ENCODE measurements at regions not wholly inside any gene's neighbourhood (a gene's known extent, or its start where the extent isn't known, plus 50 kb on each side); places are given as distances from the start of the nearest gene placed in this dataset.

- ATAC-seq (no peak), DNase-seq (ENCODE audit: low spot score) (no peak)
- no peak overlapping the region for H3K27ac Mint-ChIP-seq
- Histone ChIP-seq H3K27ac (ENCODE audit: low read depth) (no peak overlapping the region), H3K4me1 (ENCODE audit: insufficient read depth) (no peaks in the 10 kb centered on the region), H3K9me2 (ENCODE audit: insufficient read depth) (0 out of 2 replicates have a peak, but pooled peaks cover 4% of the 10 kb centered on the region), H3K36me3 (ENCODE audit: insufficient read depth) (no peaks in the 10 kb centered on the region), H3K27me3 (ENCODE audit: insufficient read depth) (no peaks in the 10 kb centered on the region), H3F3A (replicated peaks; ENCODE audit: low read depth) (no peaks in the 10 kb centered on the region), H3K4me3 (no peak overlapping the region), H2AFZ (no peak overlapping the region), H4K20me1 (replicated peaks; ENCODE audit: insufficient read depth) (no peaks in the 10 kb centered on the region), H3K79me2 (replicated peaks; ENCODE audit: insufficient read depth) (no peaks in the 10 kb centered on the region), H3K4me2 (no peak overlapping the region)
- H3K4me3 Mint-ChIP-seq: no peak overlapping the region
- TF ChIP-seq EZH2 (IDR thresholded peaks at IDR 0.05; ENCODE audit: low read depth, unreplicated experiment) (no peak), ETS1 (IDR thresholded peaks at IDR 0.05) (no peak), STAT1 (IDR thresholded peaks at IDR 0.05; ENCODE audit: unreplicated experiment) (no peak), NANOG (IDR thresholded peaks at IDR 0.05; ENCODE audit: borderline replicate concordance) (no peak)
- TF ChIP-seq, protein P1, sequence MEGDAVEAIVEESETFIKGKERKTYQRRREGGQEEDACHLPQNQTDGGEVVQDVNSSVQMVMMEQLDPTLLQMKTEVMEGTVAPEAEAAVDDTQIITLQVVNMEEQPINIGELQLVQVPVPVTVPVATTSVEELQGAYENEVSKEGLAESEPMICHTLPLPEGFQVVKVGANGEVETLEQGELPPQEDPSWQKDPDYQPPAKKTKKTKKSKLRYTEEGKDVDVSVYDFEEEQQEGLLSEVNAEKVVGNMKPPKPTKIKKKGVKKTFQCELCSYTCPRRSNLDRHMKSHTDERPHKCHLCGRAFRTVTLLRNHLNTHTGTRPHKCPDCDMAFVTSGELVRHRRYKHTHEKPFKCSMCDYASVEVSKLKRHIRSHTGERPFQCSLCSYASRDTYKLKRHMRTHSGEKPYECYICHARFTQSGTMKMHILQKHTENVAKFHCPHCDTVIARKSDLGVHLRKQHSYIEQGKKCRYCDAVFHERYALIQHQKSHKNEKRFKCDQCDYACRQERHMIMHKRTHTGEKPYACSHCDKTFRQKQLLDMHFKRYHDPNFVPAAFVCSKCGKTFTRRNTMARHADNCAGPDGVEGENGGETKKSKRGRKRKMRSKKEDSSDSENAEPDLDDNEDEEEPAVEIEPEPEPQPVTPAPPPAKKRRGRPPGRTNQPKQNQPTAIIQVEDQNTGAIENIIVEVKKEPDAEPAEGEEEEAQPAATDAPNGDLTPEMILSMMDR (conservative IDR thresholded peaks at IDR 0.05; ENCODE audit: low read depth in 2 of 2): no peak
- peaks cover 2% of the 10 kb centered on the region for H3K27me3 Mint-ChIP-seq (ENCODE audit: insufficient read depth, low read depth, poor library complexity)
- no peaks in the 10 kb centered on the region; the same call in 2 of the 3 replicates for H3K9me3 Mint-ChIP-seq
- peaks cover 8% of the 10 kb centered on the region; the same call in 2 of the 3 replicates for H3K4me1 Mint-ChIP-seq
- no peaks in the 10 kb centered on the region for H3K36me3 Mint-ChIP-seq (ENCODE audit: low read depth)
Measured at GRCh38 chr7:47069385-47070076, 512.4 kb downstream of the TNS3 start.

DNA sequence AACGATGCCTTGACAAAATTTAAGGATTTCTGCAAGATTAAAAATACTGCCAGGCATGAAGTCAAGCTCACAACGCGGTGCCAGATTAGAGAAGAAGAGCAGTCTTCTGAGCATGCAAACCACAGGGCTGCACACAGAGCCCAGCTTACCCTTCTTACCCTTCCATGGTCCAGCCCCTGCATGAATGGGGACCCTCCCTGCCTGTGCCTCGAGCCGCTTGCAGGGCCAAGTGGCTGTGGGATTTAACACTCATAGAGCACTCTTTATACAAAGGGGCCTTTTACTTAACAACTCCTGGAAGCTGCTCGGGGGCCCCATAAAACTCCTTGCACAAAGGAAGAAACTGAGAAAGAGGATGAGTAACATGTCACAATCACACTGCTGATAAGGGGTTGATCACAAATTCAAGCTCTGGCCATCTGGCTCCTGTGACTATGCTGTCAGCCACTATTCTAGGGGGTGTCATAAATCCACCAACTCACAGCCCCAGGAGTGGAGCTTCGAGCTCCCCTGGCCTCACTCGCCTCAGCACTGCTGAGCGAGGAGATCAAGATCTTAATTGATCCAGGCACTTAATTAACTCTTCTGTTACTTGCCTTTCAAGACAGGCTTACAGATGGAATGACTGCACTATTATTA, 514.8 kb downstream of the TNS3 start:
- H3F3A ChIP-seq (replicated peaks; ENCODE audit: low read depth): no peaks in the 10 kb centered on the region
- H3K36me3 Mint-ChIP-seq (ENCODE audit: low read depth): no peaks in the 10 kb centered on the region
- no peaks in the 10 kb centered on the region for H3K79me2 ChIP-seq (replicated peaks; ENCODE audit: insufficient read depth)
- 0 out of 2 replicates have a peak, but pooled peaks cover 4% of the 10 kb centered on the region for H3K9me2 ChIP-seq (ENCODE audit: insufficient read depth)
- no peak overlapping the region for H3K27ac Mint-ChIP-seq
- H3K27ac ChIP-seq (ENCODE audit: low read depth): no peak overlapping the region
- TF ChIP-seq POLR2AphosphoS5 (IDR thresholded peaks at IDR 0.05; ENCODE audit: low read depth) (no peak), ZNF331 (CRISPR knock-in tag; IDR thresholded peaks at IDR 0.05; ENCODE audit: low read depth) (no peak), JUNB (IDR thresholded peaks at IDR 0.05; ENCODE audit: unreplicated experiment) (no peak), EZH2phosphoT487 (IDR thresholded peaks at IDR 0.05; ENCODE audit: unreplicated experiment) (no peak), ETS1 (IDR thresholded peaks at IDR 0.05) (no peak), STAT1 (IDR thresholded peaks at IDR 0.05; ENCODE audit: unreplicated experiment) (no peak), CREB1 (CRISPR knock-in tag; IDR thresholded peaks at IDR 0.05; ENCODE audit: low read depth) (no peak), NANOG (IDR thresholded peaks at IDR 0.05; ENCODE audit: borderline replicate concordance) (no peak), ZNF114 (CRISPR knock-in tag; IDR thresholded peaks at IDR 0.05) (no peak)
- TF ChIP-seq, protein P1 (conservative IDR thresholded peaks at IDR 0.05; ENCODE audit: low read depth in 2 of 2): no peak
- ATAC-seq: no peak
- no peak overlapping the region for H3K4me2 ChIP-seq
- H3K4me1 Mint-ChIP-seq: no peaks in the 10 kb centered on the region
- H3K27me3 ChIP-seq (ENCODE audit: insufficient read depth): no peaks in the 10 kb centered on the region
- no peak overlapping the region for H3K4me3 Mint-ChIP-seq
- H4K20me1 ChIP-seq (replicated peaks; ENCODE audit: insufficient read depth): no peaks in the 10 kb centered on the region
- H3K4me3 ChIP-seq: no peak overlapping the region
- no peaks in the 10 kb centered on the region for H3K4me1 ChIP-seq (ENCODE audit: insufficient read depth)
- no peaks in the 10 kb centered on the region; the same call in 2 of the 3 replicates for H3K9me3 Mint-ChIP-seq
- H2AFZ ChIP-seq: no peak overlapping the region
- no peak for DNase-seq (ENCODE audit: low spot score)
- peaks cover 2% of the 10 kb centered on the region for H3K27me3 Mint-ChIP-seq (ENCODE audit: insufficient read depth, low read depth, poor library complexity)
- no peaks in the 10 kb centered on the region for H3K36me3 ChIP-seq (ENCODE audit: insufficient read depth)
